Cardiac muscle cell (in vitro differentiated cells and primary cell): ENCODE measurements at regions not wholly inside any gene's neighbourhood (a gene's known extent, or its start where the extent isn't known, plus 50 kb on each side); places are given as distances from the start of the nearest gene placed in this dataset.
A peak's percentile ranks its signal among the peaks of the same experiment; 100 is the strongest.

Source experiments
- DNase-seq, 2 donors: peaks; one replicate each; pipeline versions ENCODE4 v3.0.0 to v3.0.0-alpha.2; 2010 to 2017; ENCODE audit warnings: low read depth in 1 of 2, low spot score in 1 of 2
- H3K27ac ChIP-seq: fragments of 200-600 bp; sonication (generic); 2 replicates; pipeline ENCODE4 v1.5.1; 2016
- H3K27me3 ChIP-seq: fragments of 200-600 bp; sonication (generic); 2 replicates; pipeline ENCODE4 v1.6.0; 2016; ENCODE audit warnings: control low read depth
- H3K36me3 ChIP-seq: fragments of 200-600 bp; sonication (generic); 2 replicates; pipeline ENCODE4 v1.5.1; 2016; ENCODE audit warnings: control low read depth
- H3K4me1 ChIP-seq: fragments of 200-600 bp; sonication (generic); 2 replicates; pipeline ENCODE4 v1.8.1; 2017; ENCODE audit warnings: low read depth, mild to moderate bottlenecking, mixed run types
- H3K4me3 ChIP-seq: fragments of 200-600 bp; sonication (generic); 2 replicates; pipeline ENCODE4 v1.5.1; 2016; ENCODE audit warnings: mild to moderate bottlenecking
- H3K9me3 ChIP-seq: fragments of 200-600 bp; sonication (generic); 2 replicates; pipeline ENCODE4 v1.5.1; 2017; ENCODE audit warnings: low read depth, mild to moderate bottlenecking, control low read depth
- CTCF ChIP-seq: IDR thresholded peaks from 2 replicates; pipeline ENCODE4 v1.5.1; 2012; ENCODE audit warnings: low read depth, mild to moderate bottlenecking, low read length

- DNase-seq = peak; percentile 1 to 48
- Histone ChIP-seq H3K27ac (peak overlapping the region; percentile 44), H3K9me3 (no peaks in the 10 kb centered on the region), H3K27me3 (no peaks in the 10 kb centered on the region), H3K36me3 (no peaks in the 10 kb centered on the region), H3K4me1 (peaks cover 28% of the 10 kb centered on the region), H3K4me3 (no peak overlapping the region)
- TF ChIP-seq CTCF = no peak
These were observed 391.5 kb upstream of the MIR17HG start for GRCh38 chr13:90956031-90956430.

- no peaks in the 10 kb centered on the region for H3K9me3 ChIP-seq
- no peaks in the 10 kb centered on the region for H3K36me3 ChIP-seq
- no peak overlapping the region for H3K27ac ChIP-seq
- no peak overlapping the region for H3K4me3 ChIP-seq
- H3K27me3 ChIP-seq = no peaks in the 10 kb centered on the region
- no peak for DNase-seq
- TF ChIP-seq CTCF = no peak
- H3K4me1 ChIP-seq = peaks cover 28% of the 10 kb centered on the region
These were observed 388.6 kb upstream of the MIR17HG start for GRCh38 chr13:90958866-90959265.

- Histone ChIP-seq H3K4me1 (no peaks in the 10 kb centered on the region), H3K36me3 (no peaks in the 10 kb centered on the region), H3K27me3 (no peaks in the 10 kb centered on the region), H3K9me3 (no peaks in the 10 kb centered on the region), H3K4me3 (no peak overlapping the region), H3K27ac (no peak overlapping the region)
- DNase-seq = peak; percentile 35 to 58
- TF ChIP-seq CTCF = peak; percentile 52
These were observed 379.2 kb upstream of the MIR17HG start for GRCh38 chr13:90968166-90968904.

GRCh38 chr13:90974249-90974975 lies 373.1 kb upstream of the MIR17HG start:
- Histone ChIP-seq H3K27me3 (no peaks in the 10 kb centered on the region), H3K4me1 (no peaks in the 10 kb centered on the region), H3K4me3 (no peak overlapping the region), H3K36me3 (no peaks in the 10 kb centered on the region), H3K9me3 (no peaks in the 10 kb centered on the region), H3K27ac (no peak overlapping the region)
- no peak for DNase-seq
- no peak for TF ChIP-seq CTCF

- no peaks in the 10 kb centered on the region for H3K36me3 ChIP-seq
- no peak for DNase-seq
- H3K4me3 ChIP-seq = no peak overlapping the region
- no peak for TF ChIP-seq CTCF
- no peak overlapping the region for H3K27ac ChIP-seq
- H3K4me1 ChIP-seq = no peaks in the 10 kb centered on the region
- no peaks in the 10 kb centered on the region for H3K27me3 ChIP-seq
- no peaks in the 10 kb centered on the region for H3K9me3 ChIP-seq
These were observed 368.4 kb upstream of the MIR17HG start for GRCh38 chr13:90979059-90979458.
